A549 (cell line): ENCODE measurements at regions not wholly inside any gene's neighbourhood (a gene's known extent, or its start where the extent isn't known, plus 50 kb on each side); places are given as distances from the start of the nearest gene placed in this dataset.

ENCODE experiments used
- ATAC-seq, 2 experiments: fragments of 200-7000 bp in 1 of 2; fragments of >200 bp in 1 of 2; cut with Nextera tagmentation in 1 of 2; cut with Tn5 transposase in 1 of 2; 3 replicates each; pipeline versions ENCODE4 v1.8.0 to v1.9.1; 2018 to 2020; ENCODE audit warnings: mild to moderate bottlenecking in 1 of 2, moderate library complexity in 1 of 2
- CTCF ChIA-PET: fragments of 300-600 bp; sonication (Branson Sonifier 250); formaldehyde crosslinking; extraction: SDS; loops from one replicate; lab custom pipeline; 2021; ENCODE audit warnings: antibody characterized with exemption, inconsistent platforms; lab: Yijun Ruan, JAX
- POLR2A ChIA-PET: fragments of 350-600 bp; formaldehyde crosslinking; extraction: SDS; loops from one replicate; lab custom pipeline; 2021; ENCODE audit warnings: antibody characterized with exemption, inconsistent platforms; lab: Yijun Ruan, JAX
- DNase-seq, 2 experiments: peaks; one replicate each; pipeline versions ENCODE4 v3.0.0 to v3.0.0-alpha.2; 2011 to 2016; ENCODE audit warnings: low read depth in 1 of 2, low spot score in 1 of 2
- FAIRE-seq: peaks from 2 replicates; lab custom pipeline; 2011; peaks lifted over from hg19 to GRCh38; lab: Jason Lieb, UNC
- H3K27ac ChIP-seq, 2 experiments: fragments of >200 bp; sonication (Bioruptor Twin); formaldehyde crosslinking; 3 replicates each; pipeline ENCODE4 v1.5.1; 2016 to 2017
- H3K4me1 ChIP-seq: fragments of >200 bp; sonication (Bioruptor Twin); formaldehyde crosslinking; 3 replicates; pipeline ENCODE4 v1.6.1; 2016
- H3K4me2 ChIP-seq: fragments of >200 bp; sonication (Bioruptor Twin); formaldehyde crosslinking; 3 replicates; pipeline ENCODE4 v1.6.1; 2016
- H3K4me3 ChIP-seq: fragments of >200 bp; sonication (Bioruptor Twin); formaldehyde crosslinking; 3 replicates; pipeline ENCODE4 v1.5.1; 2016
- H3K9me3 ChIP-seq: fragments of >200 bp; sonication (Bioruptor Twin); formaldehyde crosslinking; 3 replicates; pipeline ENCODE4 v1.6.1; 2016
- ATOH8 ChIP-seq: fragments of 250-450 bp; sonication (Bioruptor Pico); IDR thresholded peaks from 2 replicates; pipeline ENCODE4 v1.5.0; 2020; ENCODE audit warnings: low read depth, mild to moderate bottlenecking, moderate library complexity
- CBX2 ChIP-seq: fragments of 200-600 bp; sonication (generic); IDR thresholded peaks from 2 replicates; pipeline ENCODE4 v1.6.1; 2016; ENCODE audit warnings: low read depth, mild to moderate bottlenecking, borderline replicate concordance
- CEBPB ChIP-seq, 2 experiments: fragments of >200 bp in 1 of 2; sonication (Bioruptor Twin) in 1 of 2; formaldehyde crosslinking in 1 of 2; IDR thresholded peaks; 2 replicates each; pipeline ENCODE4 v1.6.1; 2012 to 2016
- CHD4 ChIP-seq: fragments of 200-600 bp; sonication (generic); IDR thresholded peaks from 2 replicates; pipeline ENCODE4 v1.6.1; 2016; ENCODE audit warnings: antibody characterized with exemption, mild to moderate bottlenecking, borderline replicate concordance
- CTCF ChIP-seq: fragments of >200 bp; sonication (Bioruptor Twin); formaldehyde crosslinking; IDR thresholded peaks from 3 replicates; pipeline ENCODE4 v1.5.1; 2016
- EHF ChIP-seq: fragments of 250-450 bp; sonication (Bioruptor Pico); IDR thresholded peaks from 2 replicates; pipeline ENCODE4 v1.5.0; 2020; ENCODE audit warnings: mild to moderate bottlenecking
- EHMT2 ChIP-seq: fragments of 200-600 bp; sonication (generic); IDR thresholded peaks from 2 replicates; pipeline ENCODE4 v1.6.1; 2016; ENCODE audit warnings: antibody characterized with exemption, low read depth, mild to moderate bottlenecking, moderate library complexity
- ELK1 ChIP-seq: fragments of 150-350 bp; IDR thresholded peaks from 2 replicates; pipeline ENCODE4 v1.6.1; 2014; ENCODE audit warnings: low read depth, mild to moderate bottlenecking, low read length
- FOSB ChIP-seq: fragments of 250-450 bp; sonication (Bioruptor Pico); IDR thresholded peaks from 2 replicates; pipeline ENCODE4 v1.5.0; 2020; ENCODE audit warnings: mild to moderate bottlenecking, moderate library complexity
- FOXS1 ChIP-seq: fragments of 250-450 bp; sonication (Bioruptor Pico); IDR thresholded peaks from 2 replicates; pipeline ENCODE4 v1.5.0; 2020; ENCODE audit warnings: mild to moderate bottlenecking, moderate library complexity
- HES2 ChIP-seq: fragments of >200 bp; sonication (Bioruptor Twin); formaldehyde crosslinking; IDR thresholded peaks from 2 replicates; pipeline ENCODE4 v1.6.1; 2016
- HMGXB4 ChIP-seq: fragments of 250-450 bp; sonication (Bioruptor Pico); IDR thresholded peaks from 2 replicates; pipeline ENCODE4 v1.5.0; 2021; ENCODE audit warnings: mild to moderate bottlenecking, moderate library complexity, borderline replicate concordance
- HOXA7 ChIP-seq: fragments of 250-450 bp; sonication (Bioruptor Pico); IDR thresholded peaks from 2 replicates; pipeline ENCODE4 v1.5.0; 2020; ENCODE audit warnings: mild to moderate bottlenecking, moderate library complexity
- HOXB13 ChIP-seq: fragments of 250-450 bp; sonication (Bioruptor Pico); IDR thresholded peaks from 2 replicates; pipeline ENCODE4 v1.5.0; 2020; ENCODE audit warnings: low read depth, mild to moderate bottlenecking, moderate library complexity
- JUNB ChIP-seq: fragments of >200 bp; sonication (Bioruptor Twin); formaldehyde crosslinking; IDR thresholded peaks from 2 replicates; pipeline ENCODE4 v1.6.1; 2016
- KDM1A ChIP-seq: fragments of 200-600 bp; sonication (generic); IDR thresholded peaks from 2 replicates; pipeline ENCODE4 v1.6.1; 2016; ENCODE audit warnings: low read depth, mild to moderate bottlenecking
- KDM5A ChIP-seq: fragments of 200-600 bp; sonication (generic); IDR thresholded peaks from 2 replicates; pipeline ENCODE4 v1.6.1; 2016; ENCODE audit warnings: antibody characterized with exemption, mild to moderate bottlenecking
- NPAS2 ChIP-seq: fragments of 250-450 bp; sonication (Bioruptor Pico); IDR thresholded peaks from 2 replicates; pipeline ENCODE4 v1.8.0; 2022; ENCODE audit warnings: mild to moderate bottlenecking, moderate library complexity, borderline replicate concordance
- RNF2 ChIP-seq: fragments of 200-600 bp; sonication (generic); IDR thresholded peaks from 2 replicates; pipeline ENCODE4 v1.6.1; 2016; ENCODE audit warnings: low read depth, mild to moderate bottlenecking, antibody characterized with exemption, moderate library complexity, borderline replicate concordance
- SREBF2 ChIP-seq: fragments of 450-650 bp; IDR thresholded peaks from 2 replicates; pipeline ENCODE4 v1.6.1; 2014; ENCODE audit warnings: mild to moderate bottlenecking, moderate library complexity
- TFCP2L1 ChIP-seq: fragments of 250-450 bp; sonication (Bioruptor Pico); IDR thresholded peaks from 2 replicates; pipeline ENCODE4 v1.5.0; 2021; ENCODE audit warnings: mild to moderate bottlenecking
- USF2 ChIP-seq: fragments of 450-650 bp; IDR thresholded peaks from 2 replicates; pipeline ENCODE4 v1.6.1; 2014; ENCODE audit warnings: antibody characterized with exemption
- ZFP36 ChIP-seq: fragments of 450-650 bp; IDR thresholded peaks from 2 replicates; pipeline ENCODE4 v1.6.1; 2014; ENCODE audit warnings: borderline replicate concordance; ENCODE audit not compliant: partially characterized antibody
- ZNF302 ChIP-seq: fragments of 250-450 bp; sonication (Bioruptor Pico); IDR thresholded peaks from 2 replicates; pipeline ENCODE4 v1.9.0; 2021; ENCODE audit warnings: inconsistent platforms, mild to moderate bottlenecking, moderate library complexity
- ZSCAN20 ChIP-seq: fragments of 250-450 bp; sonication (Bioruptor Pico); IDR thresholded peaks from 2 replicates; pipeline ENCODE4 v1.8.0; 2022; ENCODE audit warnings: mild to moderate bottlenecking, moderate library complexity
- WGBS: methylation state at CpG from one replicate; pipeline ENCODE4 v1.1.6; 2017; ENCODE audit errors: missing lambda C conversion rate; 5-methylcytosine and 5-hydroxymethylcytosine counted together

- CTCF ChIA-PET: no interaction called here
- H3K4me3 ChIP-seq: no peak overlapping the region
- no peaks in the 10 kb centered on the region for H3K4me1 ChIP-seq
- no peak overlapping the region for H3K27ac ChIP-seq
- no peak for FAIRE-seq
- H3K9me3 ChIP-seq: no peaks in the 10 kb centered on the region
- DNase-seq: no peak
- no peak for ATAC-seq
- TF ChIP-seq ATOH8 (no peak), JUNB (no peak), RNF2 (no peak), HMGXB4 (CRISPR knock-in tag) (no peak), CHD4 (no peak), NPAS2 (CRISPR knock-in tag) (no peak), ZNF302 (CRISPR knock-in tag) (no peak), CBX2 (no peak), FOSB (CRISPR knock-in tag) (no peak), ZFP36 (no peak), HOXB13 (CRISPR knock-in tag) (no peak), KDM5A (no peak), USF2 (no peak), HES2 (no peak)
- no peak overlapping the region for H3K4me2 ChIP-seq
- POLR2A ChIA-PET: no interaction called here
- whole genome bisulfite sequencing: 4% methylated on average over 2 of the region's 2 CpGs
These were observed 354.6 kb upstream of the SATB1 start for GRCh38 chr3:18779704-18780103.

GRCh38 chr3:18778598-18778997 lies 353.5 kb upstream of the SATB1 start:
- H3K4me3 ChIP-seq: no peak overlapping the region
- 5% methylated on average over 2 of the region's 2 CpGs for WGBS
- DNase-seq (no peak), FAIRE-seq (no peak), ATAC-seq (no peak)
- TF ChIP-seq TFCP2L1 (no peak), EHMT2 (no peak)
- POLR2A ChIA-PET: no interaction called here
- H3K4me1 ChIP-seq: no peaks in the 10 kb centered on the region
- H3K27ac ChIP-seq: no peak overlapping the region
- no peaks in the 10 kb centered on the region for H3K9me3 ChIP-seq
- CTCF ChIA-PET: no interaction called here
- H3K4me2 ChIP-seq: no peak overlapping the region

- Histone ChIP-seq H3K9me3 (no peaks in the 10 kb centered on the region), H3K4me1 (no peaks in the 10 kb centered on the region), H3K27ac (no peak overlapping the region), H3K4me2 (no peak overlapping the region), H3K4me3 (no peak overlapping the region)
- FAIRE-seq (no peak), DNase-seq (no peak), ATAC-seq (no peak)
- ChIA-PET CTCF (no interaction called here), POLR2A (no interaction called here)
- TF ChIP-seq HOXB13 (CRISPR knock-in tag) (no peak), KDM1A (no peak), ELK1 (no peak), EHF (CRISPR knock-in tag) (no peak), CEBPB (IDR thresholded peaks at IDR 0.05) (no peak), SREBF2 (no peak), ZSCAN20 (no peak), HMGXB4 (CRISPR knock-in tag) (no peak), HOXA7 (CRISPR knock-in tag) (no peak), CTCF (no peak), FOXS1 (no peak)
These were observed 353.0 kb upstream of the SATB1 start for GRCh38 chr3:18778094-18778493.
